ENCODE measurements at regions not wholly inside any gene's neighbourhood (a gene's known extent, or its start where the extent isn't known, plus 50 kb on each side); places are given as distances from the start of the nearest gene placed in this dataset.
"Not testable (repeated sequence)": the region's sequence is repeated elsewhere in the genome, so short reads cannot be mapped to it uniquely, and the experiment has no call there.

GRCh38 chr5:74535926-74536325 is 104.6 kb downstream of the ENC1 start:
- peaks cover 0 to 5% of the 10 kb centered on the region in 2 donors for H3K9me3 ChIP-seq
- no peaks in the 10 kb centered on the region for H3K4me1 ChIP-seq
- no peak overlapping the region for H3K4me3 ChIP-seq
- no peak for DNase-seq
- no peak for TF ChIP-seq POLR2A (IDR thresholded peaks at IDR 0.05)
- TF ChIP-seq CTCF (IDR thresholded peaks at IDR 0.05) = no peak
- intact Hi-C loops (cut with DNase I; ENCODE audit: low total_unique reads) = no loop called here
- no peaks in the 10 kb centered on the region for H3K36me3 ChIP-seq
- no peaks in the 10 kb centered on the region for H3K27me3 ChIP-seq
- H3K27ac ChIP-seq = no peak overlapping the region

GRCh38 chr5:74534397-74535129 is 106.0 kb downstream of the ENC1 start:
- Histone ChIP-seq H3K4me1 (no peaks in the 10 kb centered on the region), H3K27me3 (no peaks in the 10 kb centered on the region), H3K4me3 (no peak overlapping the region), H3K27ac (no peak overlapping the region), H3K9me3 (peaks cover 0 to 5% of the 10 kb centered on the region in 2 donors), H3K36me3 (no peaks in the 10 kb centered on the region)
- DNase-seq = no peak
- no peak for TF ChIP-seq POLR2A (IDR thresholded peaks at IDR 0.05)
- no peak for TF ChIP-seq CTCF (IDR thresholded peaks at IDR 0.05)
- intact Hi-C loops (cut with DNase I; ENCODE audit: low total_unique reads) = no loop called here

- Histone ChIP-seq H3K27ac (no peak overlapping the region), H3K4me3 (no peak overlapping the region), H3K9me3 (peaks cover 0 to 5% of the 10 kb centered on the region in 2 donors), H3K36me3 (no peaks in the 10 kb centered on the region), H3K4me1 (no peaks in the 10 kb centered on the region), H3K27me3 (no peaks in the 10 kb centered on the region)
- TF ChIP-seq POLR2A (IDR thresholded peaks at IDR 0.05) = no peak
- TF ChIP-seq CTCF (IDR thresholded peaks at IDR 0.05) = no peak
- DNase-seq = no peak
- intact Hi-C loops (cut with DNase I; ENCODE audit: low total_unique reads) = no loop called here
These were observed 110.0 kb downstream of the ENC1 start for GRCh38 chr5:74530326-74531050.

GRCh38 chr5:74529101-74529500 is 111.4 kb downstream of the ENC1 start:
- no peak for DNase-seq
- TF ChIP-seq CTCF (IDR thresholded peaks at IDR 0.05) = no peak
- no peak for TF ChIP-seq POLR2A (IDR thresholded peaks at IDR 0.05)
- H3K36me3 ChIP-seq = no peaks in the 10 kb centered on the region
- no peak overlapping the region for H3K4me3 ChIP-seq
- H3K27me3 ChIP-seq = no peaks in the 10 kb centered on the region
- peaks cover 0 to 2% of the 10 kb centered on the region in 2 donors for H3K9me3 ChIP-seq
- H3K4me1 ChIP-seq = no peaks in the 10 kb centered on the region
- intact Hi-C loops (cut with DNase I; ENCODE audit: low total_unique reads) = no loop called here
- no peak overlapping the region for H3K27ac ChIP-seq

GRCh38 chr5:74526111-74526510 is 114.4 kb downstream of the ENC1 start:
- no peaks in the 10 kb centered on the region for H3K4me1 ChIP-seq
- H3K4me3 ChIP-seq = no peak overlapping the region
- TF ChIP-seq CTCF (IDR thresholded peaks at IDR 0.05) (no peak), POLR2A (IDR thresholded peaks at IDR 0.05) (no peak)
- H3K27ac ChIP-seq = no peak overlapping the region
- no peak for DNase-seq
- intact Hi-C loops (cut with DNase I; ENCODE audit: low total_unique reads) = no loop called here
- no peaks in the 10 kb centered on the region for H3K27me3 ChIP-seq
- no peaks in the 10 kb centered on the region for H3K9me3 ChIP-seq
- no peaks in the 10 kb centered on the region for H3K36me3 ChIP-seq

GRCh38 chr5:74524767-74525166 is 115.8 kb downstream of the ENC1 start:
- H3K4me1 ChIP-seq; H3K36me3 ChIP-seq; H3K27me3 ChIP-seq; H3K9me3 ChIP-seq; H3K27ac ChIP-seq; H3K4me3 ChIP-seq; intact Hi-C loops (cut with DNase I; ENCODE audit: low total_unique reads); DNase-seq: not testable (repeated sequence)

DNA sequence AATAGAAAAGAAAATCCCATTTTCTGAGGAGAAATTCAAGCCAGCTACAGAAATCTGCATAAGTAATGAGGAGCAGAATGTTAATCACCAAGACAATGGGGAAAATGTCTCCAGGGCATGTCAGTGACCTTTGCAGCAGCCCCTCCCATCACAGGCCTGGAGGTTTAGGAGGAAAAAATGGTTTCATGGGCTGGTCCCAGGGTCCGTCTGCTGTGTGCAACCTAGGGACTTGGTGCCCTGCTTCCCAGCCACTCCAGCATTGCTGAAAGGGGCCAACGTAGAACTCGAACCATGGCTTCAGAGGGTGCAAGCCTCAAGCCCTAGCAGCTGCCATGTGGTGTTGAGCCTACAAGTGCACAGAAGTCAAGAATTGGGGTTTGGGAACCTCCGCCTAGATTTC is 116.8 kb downstream of the ENC1 start:
- intact Hi-C loops (cut with DNase I; ENCODE audit: low total_unique reads) = not testable (repeated sequence)

DNA sequence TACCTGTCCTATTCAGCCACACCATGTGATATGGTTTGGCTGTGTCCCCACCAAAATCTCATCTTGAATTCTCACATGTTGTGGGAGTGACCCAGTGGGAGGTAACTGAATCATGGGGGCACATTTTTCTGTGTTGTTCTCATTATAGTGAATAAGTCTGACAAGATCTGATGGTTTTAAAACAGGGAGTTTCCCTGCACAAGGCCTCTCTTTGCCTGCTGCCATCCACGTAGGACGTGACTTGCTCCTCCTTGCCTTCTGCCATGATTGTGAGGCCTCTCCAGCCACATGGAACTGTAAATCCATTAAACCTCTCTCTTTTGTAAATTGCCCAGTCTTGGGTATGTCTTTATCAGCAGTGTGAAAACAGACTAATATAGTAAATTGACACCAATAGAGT is 117.7 kb downstream of the ENC1 start:
- H3K36me3 ChIP-seq; H3K4me3 ChIP-seq; H3K4me1 ChIP-seq; DNase-seq; H3K9me3 ChIP-seq; H3K27me3 ChIP-seq; intact Hi-C loops (cut with DNase I; ENCODE audit: low total_unique reads); H3K27ac ChIP-seq: not testable (repeated sequence)

More for the DNA sequence above, 116.8 kb downstream of the ENC1 start:
- not testable (repeated sequence) for DNase-seq, H3K9me3 ChIP-seq, H3K36me3 ChIP-seq, H3K27me3 ChIP-seq, H3K4me3 ChIP-seq, H3K4me1 ChIP-seq, H3K27ac ChIP-seq

Measured in uterus (tissue), 3 donors.